ENCODE measurements at regions not wholly inside any gene's neighbourhood (a gene's known extent, or its start where the extent isn't known, plus 50 kb on each side); places are given as distances from the start of the nearest gene placed in this dataset.

- Mint-ChIP-seq H3K27me3 (no peaks in the 10 kb centered on the region), H3K27ac (no peak overlapping the region), H3K4me1 (ENCODE audit: low read depth) (peaks cover 2% of the 10 kb centered on the region), H3K4me3 (ENCODE audit: low read depth) (no peak overlapping the region), H3K36me3 (ENCODE audit: insufficient read depth) (no peaks in the 10 kb centered on the region), H3K9me3 (ENCODE audit: low read depth) (no peaks in the 10 kb centered on the region)
- DNase-seq (ENCODE audit: low spot score, unreplicated experiment) = no peak
- TF ChIP-seq CTCF (IDR thresholded peaks at IDR 0.05; ENCODE audit: unreplicated experiment) = no peak
These were observed 206.3 kb downstream of the MDFIC start for GRCh38 chr7:115128154-115128553.

GRCh38 chr7:115127399-115128021, 205.6 kb downstream of the MDFIC start:
- Mint-ChIP-seq H3K9me3 (ENCODE audit: low read depth) (no peaks in the 10 kb centered on the region), H3K27ac (no peak overlapping the region), H3K36me3 (ENCODE audit: insufficient read depth) (no peaks in the 10 kb centered on the region), H3K4me1 (ENCODE audit: low read depth) (peaks cover 2% of the 10 kb centered on the region), H3K4me3 (ENCODE audit: low read depth) (no peak overlapping the region), H3K27me3 (no peaks in the 10 kb centered on the region)
- no peak for TF ChIP-seq CTCF (IDR thresholded peaks at IDR 0.05; ENCODE audit: unreplicated experiment)
- DNase-seq (ENCODE audit: low spot score, unreplicated experiment) = no peak

GRCh38 chr7:115125750-115126149, 203.9 kb downstream of the MDFIC start:
- no peak for DNase-seq (ENCODE audit: low spot score, unreplicated experiment)
- TF ChIP-seq CTCF (IDR thresholded peaks at IDR 0.05; ENCODE audit: unreplicated experiment) = no peak
- H3K4me3 Mint-ChIP-seq (ENCODE audit: low read depth) = no peak overlapping the region
- peaks cover 2% of the 10 kb centered on the region for H3K4me1 Mint-ChIP-seq (ENCODE audit: low read depth)
- H3K27ac Mint-ChIP-seq = no peak overlapping the region
- no peaks in the 10 kb centered on the region for H3K9me3 Mint-ChIP-seq (ENCODE audit: low read depth)
- no peaks in the 10 kb centered on the region for H3K27me3 Mint-ChIP-seq
- H3K36me3 Mint-ChIP-seq (ENCODE audit: insufficient read depth) = no peaks in the 10 kb centered on the region

DNA sequence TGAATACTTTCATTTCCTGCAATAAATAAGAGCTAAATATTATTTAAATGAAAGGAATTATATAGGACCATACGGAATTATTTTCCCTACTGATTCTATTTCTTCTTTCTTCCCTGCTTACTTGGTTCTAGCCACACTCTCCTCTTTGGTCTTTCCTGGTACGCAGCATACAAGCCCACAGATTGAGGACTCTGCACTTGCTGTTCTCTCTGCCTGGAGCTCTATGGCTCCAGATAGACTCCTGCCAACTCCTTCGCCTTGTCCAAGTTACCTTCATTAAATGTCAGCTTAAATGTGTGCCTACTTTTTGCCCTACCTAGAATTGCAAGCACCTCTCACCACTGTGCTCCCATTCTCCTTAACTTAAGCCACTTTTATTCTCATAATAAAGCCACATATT, 203.4 kb downstream of the MDFIC start:
- TF ChIP-seq CTCF (IDR thresholded peaks at IDR 0.05; ENCODE audit: unreplicated experiment) = no peak
- H3K4me3 Mint-ChIP-seq (ENCODE audit: low read depth) = no peak overlapping the region
- no peak for DNase-seq (ENCODE audit: low spot score, unreplicated experiment)
- no peaks in the 10 kb centered on the region for H3K36me3 Mint-ChIP-seq (ENCODE audit: insufficient read depth)
- H3K27ac Mint-ChIP-seq = no peak overlapping the region
- no peaks in the 10 kb centered on the region for H3K27me3 Mint-ChIP-seq
- H3K9me3 Mint-ChIP-seq (ENCODE audit: low read depth) = no peaks in the 10 kb centered on the region
- H3K4me1 Mint-ChIP-seq (ENCODE audit: low read depth) = no peaks in the 10 kb centered on the region

DNA sequence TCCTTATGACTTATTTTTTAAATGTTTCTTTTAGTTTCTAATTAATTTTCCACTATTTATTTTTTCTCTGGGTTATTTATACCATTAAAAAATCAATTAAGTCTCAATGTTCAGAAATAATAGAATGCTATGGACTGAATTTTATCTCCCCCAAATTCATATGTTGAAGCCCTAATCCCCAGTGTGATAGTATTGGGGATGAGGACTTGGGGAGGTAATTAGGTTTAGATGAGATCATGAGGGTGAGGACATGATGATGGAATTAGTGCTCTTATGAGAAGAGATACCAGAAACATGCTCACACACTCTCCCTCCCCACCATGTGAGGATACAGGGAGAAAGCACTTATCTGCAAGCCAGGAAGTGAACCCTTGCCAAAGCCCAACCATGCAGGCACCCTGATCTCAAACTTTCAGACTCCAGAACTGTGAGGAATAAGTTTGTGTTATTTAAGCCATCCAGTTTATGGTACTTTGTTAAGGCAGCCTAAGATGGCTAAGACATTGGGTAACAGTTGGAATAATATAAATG, 202.6 kb downstream of the MDFIC start:
- H3K27me3 Mint-ChIP-seq = no peaks in the 10 kb centered on the region
- H3K27ac Mint-ChIP-seq = no peak overlapping the region
- DNase-seq (ENCODE audit: low spot score, unreplicated experiment) = no peak
- TF ChIP-seq CTCF (IDR thresholded peaks at IDR 0.05; ENCODE audit: unreplicated experiment) = no peak
- no peaks in the 10 kb centered on the region for H3K36me3 Mint-ChIP-seq (ENCODE audit: insufficient read depth)
- H3K4me3 Mint-ChIP-seq (ENCODE audit: low read depth) = no peak overlapping the region
- H3K9me3 Mint-ChIP-seq (ENCODE audit: low read depth) = no peaks in the 10 kb centered on the region
- H3K4me1 Mint-ChIP-seq (ENCODE audit: low read depth) = no peaks in the 10 kb centered on the region
